GM12872 (cell line): ENCODE measurements at regions not wholly inside any gene's neighbourhood (a gene's known extent, or its start where the extent isn't known, plus 50 kb on each side); places are given as distances from the start of the nearest gene placed in this dataset.

Experiments used
- TF ChIP-seq, protein P1 (sequence below): IDR thresholded peaks from 3 replicates; pipeline ENCODE4 v1.5.1; 2011; ENCODE audit warnings: low read depth, mild to moderate bottlenecking, low read length, moderate library complexity; ENCODE audit not compliant: insufficient read depth

- TF ChIP-seq, protein P1, sequence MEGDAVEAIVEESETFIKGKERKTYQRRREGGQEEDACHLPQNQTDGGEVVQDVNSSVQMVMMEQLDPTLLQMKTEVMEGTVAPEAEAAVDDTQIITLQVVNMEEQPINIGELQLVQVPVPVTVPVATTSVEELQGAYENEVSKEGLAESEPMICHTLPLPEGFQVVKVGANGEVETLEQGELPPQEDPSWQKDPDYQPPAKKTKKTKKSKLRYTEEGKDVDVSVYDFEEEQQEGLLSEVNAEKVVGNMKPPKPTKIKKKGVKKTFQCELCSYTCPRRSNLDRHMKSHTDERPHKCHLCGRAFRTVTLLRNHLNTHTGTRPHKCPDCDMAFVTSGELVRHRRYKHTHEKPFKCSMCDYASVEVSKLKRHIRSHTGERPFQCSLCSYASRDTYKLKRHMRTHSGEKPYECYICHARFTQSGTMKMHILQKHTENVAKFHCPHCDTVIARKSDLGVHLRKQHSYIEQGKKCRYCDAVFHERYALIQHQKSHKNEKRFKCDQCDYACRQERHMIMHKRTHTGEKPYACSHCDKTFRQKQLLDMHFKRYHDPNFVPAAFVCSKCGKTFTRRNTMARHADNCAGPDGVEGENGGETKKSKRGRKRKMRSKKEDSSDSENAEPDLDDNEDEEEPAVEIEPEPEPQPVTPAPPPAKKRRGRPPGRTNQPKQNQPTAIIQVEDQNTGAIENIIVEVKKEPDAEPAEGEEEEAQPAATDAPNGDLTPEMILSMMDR = no peak
These were observed 57.7 kb downstream of the LRRC30 start for GRCh38 chr18:7288544-7288943.

DNA sequence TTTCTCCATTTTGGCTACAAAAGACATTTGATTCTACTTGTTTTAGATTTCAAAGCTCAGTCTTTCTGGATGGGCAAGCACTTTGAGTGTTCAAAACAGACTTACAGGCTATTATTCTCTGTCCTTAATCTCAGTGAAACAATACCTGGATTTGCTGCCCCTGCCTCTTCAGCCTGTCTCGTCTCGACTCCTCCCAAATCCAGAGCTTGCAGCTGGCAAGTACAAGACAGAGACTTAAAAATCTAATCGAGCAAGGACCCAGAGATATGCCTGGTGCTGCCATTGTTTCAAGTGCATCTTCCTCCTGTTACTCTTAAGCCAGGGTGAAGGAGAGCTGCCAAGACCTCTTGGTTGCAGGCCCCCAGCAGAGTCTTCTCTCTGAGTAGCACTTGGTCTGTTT is 59.2 kb downstream of the LRRC30 start:
- TF ChIP-seq, protein P1 = no peak

- TF ChIP-seq, protein P1 = no peak
These were observed 60.2 kb downstream of the LRRC30 start for GRCh38 chr18:7291046-7291445.

DNA sequence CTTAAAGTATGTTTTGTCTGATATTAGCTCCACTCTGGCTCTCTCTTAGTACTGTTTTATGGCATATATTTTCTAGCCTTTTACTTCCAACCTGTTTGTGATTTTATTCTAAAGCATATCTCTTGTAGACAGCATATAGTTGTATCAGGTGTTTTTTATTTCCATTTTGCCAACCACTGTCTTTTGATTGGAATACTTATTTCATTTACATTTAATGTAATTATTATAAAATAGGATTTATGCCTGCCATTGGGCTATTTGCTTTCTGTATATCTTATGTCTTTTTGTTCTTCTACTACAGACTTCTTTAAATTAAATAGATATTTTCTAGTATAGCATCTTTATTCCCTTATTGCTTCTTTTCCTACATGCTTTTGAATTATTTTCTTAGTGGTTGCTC is 67.3 kb downstream of the LRRC30 start:
- TF ChIP-seq, protein P1 = no peak

- TF ChIP-seq, protein P1 = no peak
These were observed 70.2 kb downstream of the LRRC30 start for GRCh38 chr18:7301094-7301493.

GRCh38 chr18:7303316-7304060 is 72.6 kb downstream of the LRRC30 start:
- TF ChIP-seq, protein P1 = no peak

GRCh38 chr18:7304061-7304370 is 73.1 kb downstream of the LRRC30 start:
- TF ChIP-seq, protein P1 = no peak

DNA sequence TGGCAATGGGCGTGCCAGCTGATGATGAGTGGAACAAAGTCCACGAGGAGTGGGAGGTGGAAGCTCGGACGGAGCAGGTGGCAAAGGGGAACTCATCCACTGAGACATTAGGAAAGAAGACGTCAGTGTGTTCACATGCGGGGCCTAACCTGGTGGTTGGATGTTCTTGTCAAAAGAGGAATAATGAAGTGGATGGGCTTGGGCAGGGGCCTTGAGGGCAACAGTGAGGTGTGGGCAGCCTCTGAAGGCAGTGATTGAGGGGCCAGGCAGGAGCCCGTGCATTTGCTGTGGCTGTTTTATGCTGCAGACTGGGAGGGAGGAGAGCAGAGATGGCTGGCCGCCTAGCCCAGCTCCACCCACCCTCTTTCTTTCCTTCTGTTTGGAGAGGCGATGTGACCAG is 74.5 kb downstream of the LRRC30 start:
- TF ChIP-seq, protein P1 = no peak
